CD14-positive monocyte (primary cell): ENCODE measurements at regions not wholly inside any gene's neighbourhood (a gene's known extent, or its start where the extent isn't known, plus 50 kb on each side); places are given as distances from the start of the nearest gene placed in this dataset.
A peak's percentile ranks its signal among the peaks of the same experiment; 100 is the strongest.

Experiments used
- DNase-seq, 3 donors: peaks; one replicate each; pipeline ENCODE4 v3.0.0-alpha.2; 2011 to 2022
- H2AFZ ChIP-seq: 2 replicates; pipeline ENCODE4 v1.6.0; 2012; ENCODE audit warnings: mild to moderate bottlenecking, low read depth, low read length, inconsistent platforms; ENCODE audit not compliant: insufficient read depth, poor library complexity, severe bottlenecking
- H3K27ac ChIP-seq, 2 donors: 1 replicate in 1 of 2; 2 replicates in 1 of 2; pipeline ENCODE4 v1.5.1; 2012 to 2013; ENCODE audit warnings: low read length in 2 of 2, control low read depth in 1 of 2, inconsistent platforms in 1 of 2, low read depth in 1 of 2, mild to moderate bottlenecking in 1 of 2
- H3K27me3 ChIP-seq, 2 donors: one replicate each; pipeline versions ENCODE4 v1.6.0 to v1.6.1; 2011 to 2013; ENCODE audit warnings: low read length in 2 of 2; ENCODE audit not compliant: control insufficient read depth in 2 of 2, insufficient read depth in 2 of 2
- H3K36me3 ChIP-seq, 2 donors: replicated peaks in 1 of 2; 1 replicate in 1 of 2; 2 replicates in 1 of 2; pipeline versions ENCODE4 v1.5.1 to v1.6.1; 2012 to 2013; ENCODE audit warnings: low read length in 2 of 2, control low read depth in 1 of 2, inconsistent platforms in 1 of 2, mild to moderate bottlenecking in 1 of 2; ENCODE audit not compliant: insufficient read depth in 2 of 2, control insufficient read depth in 1 of 2
- H3K4me1 ChIP-seq, 2 donors: 1 replicate in 1 of 2; 2 replicates in 1 of 2; pipeline versions ENCODE4 v1.5.1 to v1.6.1; 2012 to 2013; ENCODE audit warnings: low read length in 2 of 2, control low read depth in 1 of 2, inconsistent platforms in 1 of 2, mild to moderate bottlenecking in 1 of 2, moderate library complexity in 1 of 2; ENCODE audit not compliant: insufficient read depth in 2 of 2, control insufficient read depth in 1 of 2
- H3K4me2 ChIP-seq: replicated peaks from 2 replicates; pipeline ENCODE3; 2012; ENCODE audit warnings: low read length, moderate library complexity, mild to moderate bottlenecking; ENCODE audit not compliant: poor library complexity, severe bottlenecking; ENCODE audit errors: extremely low read depth
- H3K4me3 ChIP-seq, 3 experiments: fragments of 200-600 bp in 1 of 3; sonication (generic) in 1 of 3; replicated peaks in 1 of 3; 1 replicate in 2 of 3; 2 replicates in 1 of 3; pipeline ENCODE4 v1.5.1; 2011 to 2013; ENCODE audit warnings: low read length in 3 of 3, mild to moderate bottlenecking in 3 of 3, control low read depth in 2 of 3, low read depth in 2 of 3, inconsistent platforms in 1 of 3, moderate library complexity in 1 of 3
- H3K79me2 ChIP-seq: 2 replicates; pipeline ENCODE4 v1.6.0; 2012; ENCODE audit warnings: mild to moderate bottlenecking, control low read depth, inconsistent platforms, low read length, moderate library complexity; ENCODE audit not compliant: insufficient read depth
- H3K9ac ChIP-seq: 2 replicates; pipeline ENCODE4 v1.6.0; 2017; ENCODE audit warnings: low read length, mild to moderate bottlenecking; ENCODE audit not compliant: insufficient read depth, poor library complexity, severe bottlenecking
- H3K9me3 ChIP-seq, 2 donors: replicated peaks in 1 of 2; 1 replicate in 1 of 2; 2 replicates in 1 of 2; pipeline versions ENCODE4 v1.5.1 to v1.6.1; 2012 to 2013; ENCODE audit warnings: low read length in 2 of 2, control low read depth in 1 of 2; ENCODE audit not compliant: control insufficient read depth in 1 of 2, insufficient read depth in 1 of 2
- H4K20me1 ChIP-seq: 2 replicates; pipeline ENCODE4 v1.6.0; 2012; ENCODE audit warnings: mild to moderate bottlenecking, low read length, control low read depth, moderate library complexity; ENCODE audit not compliant: insufficient read depth
- H3K27ac Mint-ChIP-seq, 7 donors: one replicate each; pipeline ENCODE4 v1.8.0; 2020; ENCODE audit warnings: mild to moderate bottlenecking in 7 of 7, mixed read lengths in 7 of 7, moderate library complexity in 6 of 7, inconsistent platforms in 2 of 7
- H3K27me3 Mint-ChIP-seq, 3 donors: one replicate each; pipeline ENCODE4 v1.8.0; 2021 to 2022; ENCODE audit warnings: low read depth in 3 of 3, mild to moderate bottlenecking in 3 of 3, mixed read lengths in 3 of 3, moderate library complexity in 3 of 3, inconsistent platforms in 1 of 3
- H3K36me3 Mint-ChIP-seq, 2 donors: one replicate each; pipeline ENCODE4 v1.8.0; 2020; ENCODE audit warnings: mixed read lengths in 2 of 2, inconsistent platforms in 1 of 2, mild to moderate bottlenecking in 1 of 2
- H3K4me1 Mint-ChIP-seq: one replicate; pipeline ENCODE4 v1.8.0; 2020; ENCODE audit warnings: mild to moderate bottlenecking, mixed read lengths
- H3K4me3 Mint-ChIP-seq, 2 donors: one replicate each; pipeline ENCODE4 v1.8.0; 2020; ENCODE audit warnings: mild to moderate bottlenecking in 2 of 2, mixed read lengths in 2 of 2, moderate library complexity in 1 of 2
- H3K9me3 Mint-ChIP-seq, 7 donors: one replicate each; pipeline ENCODE4 v1.8.0; 2020 to 2022; ENCODE audit warnings: mixed read lengths in 7 of 7, mild to moderate bottlenecking in 6 of 7, moderate library complexity in 6 of 7, inconsistent platforms in 2 of 7
- WGBS: methylation state at CpG from one replicate; pipeline ENCODE4 v1.1.5; 2013; ENCODE audit warnings: missing lambda C conversion rate; ENCODE audit not compliant: insufficient coverage; 5-methylcytosine and 5-hydroxymethylcytosine counted together
- intact Hi-C, 2 donors: fragments of 100-400 bp; cut with micrococcal nuclease; formaldehyde crosslinking; loops; one replicate each; pipeline versions ENCODE4 v1.15.0 to v1.15.1; 2023
- TF ChIP-seq, protein P1 (sequence below): fragments of 200-600 bp; IDR thresholded peaks from one replicate; pipeline ENCODE4 v1.8.0; 2022; ENCODE audit warnings: antibody characterized with exemption, mild to moderate bottlenecking

DNA sequence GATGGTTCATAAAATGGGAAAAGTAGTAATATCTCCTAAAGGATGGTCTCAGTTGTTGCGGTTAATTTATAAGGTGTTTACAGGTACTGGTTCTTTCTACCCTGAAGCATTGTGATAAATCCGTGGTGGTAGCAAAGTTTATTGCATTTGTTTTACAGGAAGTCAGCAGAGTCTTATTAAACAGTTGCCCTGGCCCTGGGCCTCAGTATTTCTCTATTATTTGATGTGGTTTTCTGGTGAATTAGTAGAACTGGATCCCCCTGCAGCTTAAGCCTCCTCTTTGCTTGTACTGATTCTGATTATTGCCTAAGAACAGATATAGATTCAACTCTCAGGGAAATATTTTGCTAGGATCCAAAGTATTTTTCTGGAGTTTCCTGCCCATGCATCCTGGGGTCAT, 76.4 kb upstream of the CD55 start:
- Histone ChIP-seq H2AFZ (no peak overlapping the region), H4K20me1 (no peaks in the 10 kb centered on the region), H3K4me3 (no peak overlapping the region), H3K79me2 (no peaks in the 10 kb centered on the region), H3K4me2 (no peak overlapping the region), H3K9me3 (no peaks in the 10 kb centered on the region), H3K36me3 (no peaks in the 10 kb centered on the region), H3K27me3 (peaks cover 0 to 2% of the 10 kb centered on the region in 2 donors), H3K4me1 (peaks cover 31 to 42% of the 10 kb centered on the region in 2 donors), H3K9ac (no peak overlapping the region), H3K27ac (no peak overlapping the region)
- Mint-ChIP-seq H3K27ac (no peak overlapping the region), H3K36me3 (no peaks in the 10 kb centered on the region), H3K27me3 (peaks cover 7 to 14% (median 8%) of the 10 kb centered on the region in 3 donors), H3K4me3 (no peak overlapping the region), H3K4me1 (peaks cover 39% of the 10 kb centered on the region), H3K9me3 (peaks cover 0 to 2% (median 0%) of the 10 kb centered on the region in 7 donors)
- DNase-seq: no peak
- 100% methylated on average over 1 of the region's 2 CpGs for WGBS
- intact Hi-C loops: loop anchor here (5.0 kb wide), 3 partner anchors 38 to 77 kb away; partner anchors contain the start of gene CD55 (in 1 of the 2)
- TF ChIP-seq, protein P1, sequence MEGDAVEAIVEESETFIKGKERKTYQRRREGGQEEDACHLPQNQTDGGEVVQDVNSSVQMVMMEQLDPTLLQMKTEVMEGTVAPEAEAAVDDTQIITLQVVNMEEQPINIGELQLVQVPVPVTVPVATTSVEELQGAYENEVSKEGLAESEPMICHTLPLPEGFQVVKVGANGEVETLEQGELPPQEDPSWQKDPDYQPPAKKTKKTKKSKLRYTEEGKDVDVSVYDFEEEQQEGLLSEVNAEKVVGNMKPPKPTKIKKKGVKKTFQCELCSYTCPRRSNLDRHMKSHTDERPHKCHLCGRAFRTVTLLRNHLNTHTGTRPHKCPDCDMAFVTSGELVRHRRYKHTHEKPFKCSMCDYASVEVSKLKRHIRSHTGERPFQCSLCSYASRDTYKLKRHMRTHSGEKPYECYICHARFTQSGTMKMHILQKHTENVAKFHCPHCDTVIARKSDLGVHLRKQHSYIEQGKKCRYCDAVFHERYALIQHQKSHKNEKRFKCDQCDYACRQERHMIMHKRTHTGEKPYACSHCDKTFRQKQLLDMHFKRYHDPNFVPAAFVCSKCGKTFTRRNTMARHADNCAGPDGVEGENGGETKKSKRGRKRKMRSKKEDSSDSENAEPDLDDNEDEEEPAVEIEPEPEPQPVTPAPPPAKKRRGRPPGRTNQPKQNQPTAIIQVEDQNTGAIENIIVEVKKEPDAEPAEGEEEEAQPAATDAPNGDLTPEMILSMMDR: no peak

DNA sequence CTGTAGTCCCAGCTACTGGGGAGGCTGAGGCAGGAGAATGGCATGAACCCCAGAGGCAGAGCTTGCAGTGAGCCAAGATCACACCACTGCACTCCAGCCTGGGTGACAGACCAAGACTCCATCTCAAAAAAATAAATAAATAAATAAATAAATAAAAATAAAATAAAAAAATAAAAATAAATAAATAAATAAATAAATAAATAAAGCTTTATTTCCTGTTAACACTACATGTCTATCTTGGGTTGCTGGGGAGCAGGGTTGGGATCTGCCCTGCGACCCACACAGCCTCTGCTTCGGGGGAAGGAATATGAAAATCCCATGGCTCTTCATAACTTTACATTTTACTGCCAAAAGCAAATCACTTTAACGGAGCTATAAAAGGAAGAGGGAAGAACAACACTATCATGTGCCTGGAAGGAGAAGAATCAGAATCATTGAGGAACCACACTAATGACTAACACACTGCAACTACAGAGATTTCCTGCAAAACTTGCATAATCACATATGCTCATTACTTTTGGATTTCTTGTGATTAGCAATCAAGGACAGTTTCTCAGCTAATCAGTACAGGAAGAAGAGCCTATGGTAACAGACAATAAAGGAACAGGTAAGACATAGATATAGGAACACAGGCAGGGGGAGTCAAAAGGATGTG, 72.8 kb upstream of the CD55 start:
- no peaks in the 10 kb centered on the region for H4K20me1 ChIP-seq
- H3K4me3 ChIP-seq: peak overlapping the region in 1 of 3 experiments; percentile 51
- no peak overlapping the region for H3K9ac ChIP-seq
- H3K27me3 Mint-ChIP-seq: peaks cover 2 to 8% (median 4%) of the 10 kb centered on the region in 3 donors
- peak overlapping the region; percentile 76 to 81 for H3K27ac ChIP-seq
- peaks cover 0 to 2% of the 10 kb centered on the region in 2 donors for H3K27me3 ChIP-seq
- peak overlapping the region; percentile 89 to 97 (median 93) for H3K27ac Mint-ChIP-seq
- DNase-seq: peak; percentile 81 to 96 (median 93)
- H3K4me1 Mint-ChIP-seq: peaks cover 53% of the 10 kb centered on the region
- TF ChIP-seq, protein P1: no peak
- H3K9me3 Mint-ChIP-seq: peaks cover 0 to 4% (median 0%) of the 10 kb centered on the region in 7 donors
- H3K36me3 ChIP-seq: no peaks in the 10 kb centered on the region
- WGBS: no CpG with 5 or more reads among the region's 3 CpGs
- H3K4me3 Mint-ChIP-seq: peak overlapping the region; percentile 43 to 88
- H3K79me2 ChIP-seq: no peaks in the 10 kb centered on the region
- H3K9me3 ChIP-seq: no peaks in the 10 kb centered on the region
- H3K36me3 Mint-ChIP-seq: peaks cover 0 to 3% of the 10 kb centered on the region in 2 donors
- H3K4me2 ChIP-seq: peak overlapping the region; percentile 54
- H3K4me1 ChIP-seq: peaks cover 42 to 58% of the 10 kb centered on the region in 2 donors
- H2AFZ ChIP-seq: no peak overlapping the region
- intact Hi-C loops: loop anchor here (5.0 kb wide), 3 partner anchors 41 to 74 kb away; partner anchors contain the start of gene CD55 (in 1 of the 2)
